Spleen (tissue), 7 donors: ENCODE measurements at regions not wholly inside any gene's neighbourhood (a gene's known extent, or its start where the extent isn't known, plus 50 kb on each side); places are given as distances from the start of the nearest gene placed in this dataset.

Source experiments
- POLR2A ChIP-seq, 3 donors: fragments of 450-650 bp; IDR thresholded peaks; one replicate each; pipeline ENCODE4 v1.5.1; 2017; ENCODE audit warnings: antibody characterized with exemption in 3 of 3, mild to moderate bottlenecking in 1 of 3
- POLR2AphosphoS5 ChIP-seq, 3 donors: sonication (generic); formaldehyde crosslinking; IDR thresholded peaks; one replicate each; pipeline ENCODE4 v1.5.1; 2017; ENCODE audit warnings: antibody characterized with exemption in 3 of 3
- TF ChIP-seq, protein P1 (sequence below), 11 experiments: fragments of 200-600 bp in 7 of 11; fragments of 450-650 bp in 4 of 11; sonication (generic) in 4 of 11; IDR thresholded peaks in 8 of 11; conservative IDR thresholded peaks in 3 of 11; 1 replicate in 7 of 11; 2 replicates in 4 of 11; pipeline versions ENCODE4 v1.4.0 to v1.8.0; 2016 to 2021; ENCODE audit warnings: antibody characterized with exemption in 11 of 11, inconsistent platforms in 4 of 11, mild to moderate bottlenecking in 1 of 11
- donor health status: DM: no; HTN: no; CAD: no; lungs with moderate emphysema.
- donor health status: DM: no; HTN: no; CAD: no.
- donor health status: DM: no; HTN: no; CAD: no.

DNA sequence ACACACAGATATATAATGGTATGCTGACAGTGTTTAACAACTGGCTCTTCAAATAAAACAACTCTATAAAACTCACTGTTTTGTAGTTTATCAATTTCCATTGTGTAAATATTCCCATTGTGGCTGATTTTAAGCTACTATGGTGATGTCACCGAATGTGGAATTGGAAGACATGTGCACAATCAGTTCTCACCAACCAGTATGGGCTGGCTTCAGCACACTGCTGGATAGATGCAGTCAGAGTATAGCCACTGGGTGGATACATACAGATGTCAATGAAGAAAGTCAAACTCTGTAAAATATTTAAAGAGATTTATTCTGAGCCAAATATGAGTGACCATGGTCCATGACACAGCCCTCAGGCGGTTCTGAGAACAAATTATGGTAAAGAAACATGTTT lies 475.9 kb upstream of the SMARCA2 start:
- TF ChIP-seq POLR2A (IDR thresholded peaks at IDR 0.05), result no peak
- TF ChIP-seq, protein P1, sequence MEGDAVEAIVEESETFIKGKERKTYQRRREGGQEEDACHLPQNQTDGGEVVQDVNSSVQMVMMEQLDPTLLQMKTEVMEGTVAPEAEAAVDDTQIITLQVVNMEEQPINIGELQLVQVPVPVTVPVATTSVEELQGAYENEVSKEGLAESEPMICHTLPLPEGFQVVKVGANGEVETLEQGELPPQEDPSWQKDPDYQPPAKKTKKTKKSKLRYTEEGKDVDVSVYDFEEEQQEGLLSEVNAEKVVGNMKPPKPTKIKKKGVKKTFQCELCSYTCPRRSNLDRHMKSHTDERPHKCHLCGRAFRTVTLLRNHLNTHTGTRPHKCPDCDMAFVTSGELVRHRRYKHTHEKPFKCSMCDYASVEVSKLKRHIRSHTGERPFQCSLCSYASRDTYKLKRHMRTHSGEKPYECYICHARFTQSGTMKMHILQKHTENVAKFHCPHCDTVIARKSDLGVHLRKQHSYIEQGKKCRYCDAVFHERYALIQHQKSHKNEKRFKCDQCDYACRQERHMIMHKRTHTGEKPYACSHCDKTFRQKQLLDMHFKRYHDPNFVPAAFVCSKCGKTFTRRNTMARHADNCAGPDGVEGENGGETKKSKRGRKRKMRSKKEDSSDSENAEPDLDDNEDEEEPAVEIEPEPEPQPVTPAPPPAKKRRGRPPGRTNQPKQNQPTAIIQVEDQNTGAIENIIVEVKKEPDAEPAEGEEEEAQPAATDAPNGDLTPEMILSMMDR (IDR thresholded peaks at IDR 0.05 in 8 of 11, conservative IDR thresholded peaks at IDR 0.05 in 3 of 11), result no peak
- no peak for TF ChIP-seq POLR2AphosphoS5 (IDR thresholded peaks at IDR 0.05)
